ENCODE measurements at regions not wholly inside any gene's neighbourhood (a gene's known extent, or its start where the extent isn't known, plus 50 kb on each side); places are given as distances from the start of the nearest gene placed in this dataset.

GRCh38 chr2:147541314-147541713, 303.5 kb upstream of the ACVR2A start:
- H3K9me3 ChIP-seq (ENCODE audit: control insufficient read depth in 1 of 2, insufficient read depth in 1 of 2, low read depth in 1 of 2, low read length in 2 of 2), result no peaks in the 10 kb centered on the region
- POLR2A ChIA-PET, result no interaction called here
- no peak overlapping the region for H3K27ac ChIP-seq (ENCODE audit: low read depth, low read length)
- no peaks in the 10 kb centered on the region for H3K9me2 ChIP-seq (ENCODE audit: insufficient read depth)
- H3K79me2 ChIP-seq (ENCODE audit: insufficient read depth, low read length), result no peaks in the 10 kb centered on the region
- H3K36me3 ChIP-seq (ENCODE audit: control insufficient read depth in 1 of 2, insufficient read depth in 2 of 2, low read length in 2 of 2), result no peaks in the 10 kb centered on the region
- H3K27me3 ChIP-seq (ENCODE audit: insufficient read depth, low read length), result no peaks in the 10 kb centered on the region
- no peaks in the 10 kb centered on the region for H3K4me1 ChIP-seq (ENCODE audit: control insufficient read depth in 1 of 2, insufficient read depth in 2 of 2, low read length in 2 of 2)
- no peaks in the 10 kb centered on the region for H4K20me1 ChIP-seq (ENCODE audit: insufficient read depth)
- no TSS peak for BruUV-seq (replicated peaks)
- no peak for TF ChIP-seq CEBPB (IDR thresholded peaks at IDR 0.05; ENCODE audit: low read depth)
- no peak for TF ChIP-seq TCF7L2 (IDR thresholded peaks at IDR 0.05; ENCODE audit: borderline replicate concordance, extremely low read depth, insufficient read depth, insufficient read length)
- no peak for TF ChIP-seq EGR1 (IDR thresholded peaks at IDR 0.05; ENCODE audit: low read depth)
- TF ChIP-seq ATF3 (IDR thresholded peaks at IDR 0.05), result no peak
- TF ChIP-seq POLR2A (IDR thresholded peaks at IDR 0.05; ENCODE audit: borderline replicate concordance, extremely low read depth, insufficient read depth, insufficient read length), result no peak
- no peak for TF ChIP-seq ZNF274 (IDR thresholded peaks at IDR 0.05; ENCODE audit: low read depth, low read length)
- no peak for TF ChIP-seq EZH2 (IDR thresholded peaks at IDR 0.05)
- no peak for TF ChIP-seq SRF (IDR thresholded peaks at IDR 0.05; ENCODE audit: low read depth)
- no peak for TF ChIP-seq POLR2AphosphoS5 (IDR thresholded peaks at IDR 0.05; ENCODE audit: low read depth, low read length)
- TF ChIP-seq RAD21 (IDR thresholded peaks at IDR 0.05; ENCODE audit: low read depth), result no peak
- TF ChIP-seq ZBTB33 (IDR thresholded peaks at IDR 0.05; ENCODE audit: extremely low read depth, insufficient replicate concordance, low read length), result no peak
- no peak for TF ChIP-seq JUND (IDR thresholded peaks at IDR 0.05)
- no peak for TF ChIP-seq YY1 (IDR thresholded peaks at IDR 0.05; ENCODE audit: extremely low read depth, insufficient replicate concordance, low read depth, low read length)
- no peak for TF ChIP-seq FOSL1 (IDR thresholded peaks at IDR 0.05; ENCODE audit: low read depth)
- TF ChIP-seq EZH2phosphoT487 (IDR thresholded peaks at IDR 0.05; ENCODE audit: borderline replicate concordance), result no peak
- TF ChIP-seq REST (IDR thresholded peaks at IDR 0.05; ENCODE audit: low read depth), result no peak
- TF ChIP-seq MAX (IDR thresholded peaks at IDR 0.05), result no peak
- no peak for TF ChIP-seq ELF1 (IDR thresholded peaks at IDR 0.05; ENCODE audit: borderline replicate concordance, low read depth)
- no peak overlapping the region for H3K9ac ChIP-seq (ENCODE audit: low read length)
- no peak overlapping the region for H2AFZ ChIP-seq (ENCODE audit: low read depth, low read length, poor library complexity, severe bottlenecking)
- CTCF ChIA-PET, result no interaction called here
- H3K4me2 ChIP-seq (ENCODE audit: low read length), result no peak overlapping the region
- intact Hi-C loops (cut with micrococcal nuclease), result no loop called here
- H3K4me3 ChIP-seq (replicated peaks in 1 of 2; ENCODE audit: low read depth in 1 of 2, low read length in 2 of 2), result no peak overlapping the region
- RAD21 ChIA-PET (ENCODE audit: low non-redundant PET in 1 of 2, low total read pairs in 2 of 2, uncharacterized antibody in 2 of 2, unreplicated experiment in 2 of 2), result no interaction called here
- no peak for DNase-seq (ENCODE audit: low read depth, low spot score)
- no peak for ATAC-seq
